ENCODE measurements at regions not wholly inside any gene's neighbourhood (a gene's known extent, or its start where the extent isn't known, plus 50 kb on each side); places are given as distances from the start of the nearest gene placed in this dataset.

DNA sequence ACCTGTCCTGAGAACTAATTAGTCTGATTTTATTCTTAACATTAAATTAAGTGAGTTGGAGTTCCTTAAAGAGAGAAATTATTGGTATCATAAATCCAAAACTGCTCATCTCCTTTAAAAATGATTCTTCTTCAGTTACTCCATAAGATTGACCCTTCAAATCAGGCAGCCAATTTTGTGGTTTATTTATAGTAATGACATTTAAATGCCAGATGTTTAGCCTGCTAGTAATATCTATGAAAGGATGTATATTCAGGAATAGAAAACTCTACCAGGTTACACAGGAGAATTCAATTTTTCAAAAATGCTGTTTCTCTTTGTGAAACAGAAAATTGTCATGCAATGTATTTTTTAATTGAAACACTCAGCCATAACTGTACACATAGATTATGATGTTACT, 457.8 kb upstream of the ROBO2 start:
- TF ChIP-seq, protein P1, sequence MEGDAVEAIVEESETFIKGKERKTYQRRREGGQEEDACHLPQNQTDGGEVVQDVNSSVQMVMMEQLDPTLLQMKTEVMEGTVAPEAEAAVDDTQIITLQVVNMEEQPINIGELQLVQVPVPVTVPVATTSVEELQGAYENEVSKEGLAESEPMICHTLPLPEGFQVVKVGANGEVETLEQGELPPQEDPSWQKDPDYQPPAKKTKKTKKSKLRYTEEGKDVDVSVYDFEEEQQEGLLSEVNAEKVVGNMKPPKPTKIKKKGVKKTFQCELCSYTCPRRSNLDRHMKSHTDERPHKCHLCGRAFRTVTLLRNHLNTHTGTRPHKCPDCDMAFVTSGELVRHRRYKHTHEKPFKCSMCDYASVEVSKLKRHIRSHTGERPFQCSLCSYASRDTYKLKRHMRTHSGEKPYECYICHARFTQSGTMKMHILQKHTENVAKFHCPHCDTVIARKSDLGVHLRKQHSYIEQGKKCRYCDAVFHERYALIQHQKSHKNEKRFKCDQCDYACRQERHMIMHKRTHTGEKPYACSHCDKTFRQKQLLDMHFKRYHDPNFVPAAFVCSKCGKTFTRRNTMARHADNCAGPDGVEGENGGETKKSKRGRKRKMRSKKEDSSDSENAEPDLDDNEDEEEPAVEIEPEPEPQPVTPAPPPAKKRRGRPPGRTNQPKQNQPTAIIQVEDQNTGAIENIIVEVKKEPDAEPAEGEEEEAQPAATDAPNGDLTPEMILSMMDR (IDR thresholded peaks at IDR 0.05) = no peak
- TF ChIP-seq EZH2phosphoT487 (IDR thresholded peaks at IDR 0.05) = no peak
- TF ChIP-seq EZH2 (IDR thresholded peaks at IDR 0.05) = no peak
